ENCODE measurements at regions not wholly inside any gene's neighbourhood (a gene's known extent, or its start where the extent isn't known, plus 50 kb on each side); places are given as distances from the start of the nearest gene placed in this dataset.

- TF ChIP-seq CEBPB (IDR thresholded peaks at IDR 0.05), result no peak
- TF ChIP-seq CREB1 (IDR thresholded peaks at IDR 0.05; ENCODE audit: low read depth), result no peak
- no peak for TF ChIP-seq MAX (IDR thresholded peaks at IDR 0.05)
- no peak for TF ChIP-seq EP300 (IDR thresholded peaks at IDR 0.05; ENCODE audit: borderline replicate concordance)
These were observed 169.8 kb upstream of the MYRIP start for GRCh38 chr3:39639344-39640236.

DNA sequence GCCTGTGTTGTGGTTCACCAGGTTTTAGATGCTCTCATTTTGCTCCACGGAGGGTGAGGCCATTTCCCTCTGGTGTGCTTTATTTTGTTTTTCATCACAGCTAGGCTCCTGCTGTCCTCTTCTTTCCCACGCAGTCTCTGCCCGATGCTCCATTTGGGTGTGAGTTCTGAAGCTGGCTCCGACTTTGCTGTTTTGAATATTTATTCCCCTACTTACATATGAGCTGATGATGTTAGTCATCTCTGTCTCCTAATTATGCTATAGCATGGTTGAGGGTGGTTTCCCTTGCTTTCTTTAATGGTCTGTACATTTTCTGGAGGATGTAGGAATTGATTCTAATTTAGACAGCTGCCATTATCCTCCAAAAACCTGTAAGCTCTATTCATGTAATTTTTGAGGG, 168.1 kb upstream of the MYRIP start:
- TF ChIP-seq EP300 (IDR thresholded peaks at IDR 0.05; ENCODE audit: borderline replicate concordance) (no peak), USF1 (IDR thresholded peaks at IDR 0.05) (no peak), RAD21 (IDR thresholded peaks at IDR 0.05; ENCODE audit: low read depth) (no peak), TAF1 (IDR thresholded peaks at IDR 0.05; ENCODE audit: low read depth) (no peak), MAX (IDR thresholded peaks at IDR 0.05) (no peak)
- TF ChIP-seq, protein P1, sequence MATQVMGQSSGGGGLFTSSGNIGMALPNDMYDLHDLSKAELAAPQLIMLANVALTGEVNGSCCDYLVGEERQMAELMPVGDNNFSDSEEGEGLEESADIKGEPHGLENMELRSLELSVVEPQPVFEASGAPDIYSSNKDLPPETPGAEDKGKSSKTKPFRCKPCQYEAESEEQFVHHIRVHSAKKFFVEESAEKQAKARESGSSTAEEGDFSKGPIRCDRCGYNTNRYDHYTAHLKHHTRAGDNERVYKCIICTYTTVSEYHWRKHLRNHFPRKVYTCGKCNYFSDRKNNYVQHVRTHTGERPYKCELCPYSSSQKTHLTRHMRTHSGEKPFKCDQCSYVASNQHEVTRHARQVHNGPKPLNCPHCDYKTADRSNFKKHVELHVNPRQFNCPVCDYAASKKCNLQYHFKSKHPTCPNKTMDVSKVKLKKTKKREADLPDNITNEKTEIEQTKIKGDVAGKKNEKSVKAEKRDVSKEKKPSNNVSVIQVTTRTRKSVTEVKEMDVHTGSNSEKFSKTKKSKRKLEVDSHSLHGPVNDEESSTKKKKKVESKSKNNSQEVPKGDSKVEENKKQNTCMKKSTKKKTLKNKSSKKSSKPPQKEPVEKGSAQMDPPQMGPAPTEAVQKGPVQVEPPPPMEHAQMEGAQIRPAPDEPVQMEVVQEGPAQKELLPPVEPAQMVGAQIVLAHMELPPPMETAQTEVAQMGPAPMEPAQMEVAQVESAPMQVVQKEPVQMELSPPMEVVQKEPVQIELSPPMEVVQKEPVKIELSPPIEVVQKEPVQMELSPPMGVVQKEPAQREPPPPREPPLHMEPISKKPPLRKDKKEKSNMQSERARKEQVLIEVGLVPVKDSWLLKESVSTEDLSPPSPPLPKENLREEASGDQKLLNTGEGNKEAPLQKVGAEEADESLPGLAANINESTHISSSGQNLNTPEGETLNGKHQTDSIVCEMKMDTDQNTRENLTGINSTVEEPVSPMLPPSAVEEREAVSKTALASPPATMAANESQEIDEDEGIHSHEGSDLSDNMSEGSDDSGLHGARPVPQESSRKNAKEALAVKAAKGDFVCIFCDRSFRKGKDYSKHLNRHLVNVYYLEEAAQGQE (IDR thresholded peaks at IDR 0.05; ENCODE audit: low read depth), result no peak

DNA sequence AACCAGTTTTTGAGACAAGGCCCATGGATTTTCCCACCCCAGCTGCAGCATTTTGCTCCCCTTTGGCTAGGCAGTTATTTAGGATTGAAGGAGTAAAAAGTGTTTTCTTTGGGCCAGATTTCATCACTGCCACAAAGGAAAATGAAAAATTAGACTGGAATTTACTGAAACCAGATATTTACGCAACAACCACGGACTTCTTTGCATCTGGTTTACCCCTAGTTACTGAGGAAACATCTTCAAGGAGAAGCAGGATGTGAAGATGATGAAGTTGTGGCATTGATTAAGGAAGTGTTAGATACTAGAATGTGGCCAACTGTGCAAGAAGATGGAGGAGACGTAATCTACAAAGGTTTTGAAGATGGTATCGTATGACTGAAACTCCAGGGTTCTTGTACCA, 165.2 kb upstream of the MYRIP start:
- TF ChIP-seq, protein P1 (IDR thresholded peaks at IDR 0.05; ENCODE audit: low read depth), result no peak
- no peak for TF ChIP-seq USF1 (IDR thresholded peaks at IDR 0.05)
- no peak for TF ChIP-seq EP300 (IDR thresholded peaks at IDR 0.05; ENCODE audit: borderline replicate concordance)
- no peak for TF ChIP-seq TEAD4 (IDR thresholded peaks at IDR 0.05)
- no peak for TF ChIP-seq TCF12 (IDR thresholded peaks at IDR 0.05; ENCODE audit: low read depth)
- no peak for TF ChIP-seq FOXM1 (IDR thresholded peaks at IDR 0.05; ENCODE audit: borderline replicate concordance, low read depth)
- no peak for TF ChIP-seq TAF1 (IDR thresholded peaks at IDR 0.05; ENCODE audit: low read depth)
- no peak for TF ChIP-seq CEBPB (IDR thresholded peaks at IDR 0.05)
- TF ChIP-seq CREB1 (IDR thresholded peaks at IDR 0.05; ENCODE audit: low read depth), result no peak
- TF ChIP-seq MAX (IDR thresholded peaks at IDR 0.05), result no peak
- no peak for TF ChIP-seq NFIC (IDR thresholded peaks at IDR 0.05)
- no peak for TF ChIP-seq EGR1 (IDR thresholded peaks at IDR 0.05)
- no peak for TF ChIP-seq ZBTB7A (IDR thresholded peaks at IDR 0.05; ENCODE audit: low read depth)

- no peak for TF ChIP-seq MAX (IDR thresholded peaks at IDR 0.05)
- TF ChIP-seq ZBTB7A (IDR thresholded peaks at IDR 0.05; ENCODE audit: low read depth), result no peak
- no peak for TF ChIP-seq USF1 (IDR thresholded peaks at IDR 0.05)
- TF ChIP-seq CEBPB (IDR thresholded peaks at IDR 0.05), result no peak
- TF ChIP-seq EP300 (IDR thresholded peaks at IDR 0.05; ENCODE audit: borderline replicate concordance), result no peak
- TF ChIP-seq EGR1 (IDR thresholded peaks at IDR 0.05), result no peak
- TF ChIP-seq CREB1 (IDR thresholded peaks at IDR 0.05; ENCODE audit: low read depth), result no peak
- TF ChIP-seq RAD21 (IDR thresholded peaks at IDR 0.05; ENCODE audit: low read depth), result no peak
- no peak for TF ChIP-seq FOXM1 (IDR thresholded peaks at IDR 0.05; ENCODE audit: borderline replicate concordance, low read depth)
- no peak for TF ChIP-seq TEAD4 (IDR thresholded peaks at IDR 0.05)
- TF ChIP-seq TAF1 (IDR thresholded peaks at IDR 0.05; ENCODE audit: low read depth), result no peak
- TF ChIP-seq YY1 (IDR thresholded peaks at IDR 0.05; ENCODE audit: low read depth), result no peak
- TF ChIP-seq, protein P1 (IDR thresholded peaks at IDR 0.05; ENCODE audit: low read depth), result no peak
- TF ChIP-seq NFIC (IDR thresholded peaks at IDR 0.05), result no peak
- no peak for TF ChIP-seq TCF12 (IDR thresholded peaks at IDR 0.05; ENCODE audit: low read depth)
These were observed 157.2 kb upstream of the MYRIP start for GRCh38 chr3:39651993-39652739.
